GM18520 (cell line): ENCODE measurements at regions not wholly inside any gene's neighbourhood (a gene's known extent, or its start where the extent isn't known, plus 50 kb on each side); places are given as distances from the start of the nearest gene placed in this dataset.
A peak's percentile ranks its signal among the peaks of the same experiment; 100 is the strongest.
"Not testable (repeated sequence)": the region's sequence is repeated elsewhere in the genome, so short reads cannot be mapped to it uniquely, and the experiment has no call there.

ENCODE experiments used
- ATAC-seq: cut with Tn5 transposase; IDR thresholded peaks from one replicate; pipeline ENCODE4 v1.9.1; 2021; ENCODE audit not compliant: unreplicated experiment

DNA sequence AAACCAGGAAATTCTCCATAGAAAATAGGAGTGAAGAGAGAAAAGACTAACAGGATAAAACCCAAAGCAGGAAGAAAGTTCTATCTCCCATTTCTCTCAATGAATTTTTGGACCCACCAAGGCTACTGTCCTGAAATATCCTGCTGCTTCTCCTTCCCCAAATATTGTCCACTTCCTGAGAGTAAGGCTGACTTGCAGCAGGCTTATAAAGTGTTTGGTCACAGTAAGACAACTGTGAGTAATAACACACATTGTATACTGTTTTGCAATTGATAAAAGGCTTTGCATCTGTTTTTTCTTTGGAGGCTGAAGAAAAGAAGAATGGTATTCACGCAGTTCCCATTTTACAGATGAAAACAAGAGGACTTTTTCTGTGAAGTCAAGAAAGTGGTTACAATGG lies 52.8 kb downstream of the FOXD4L6 start:
- not testable (repeated sequence) for ATAC-seq

DNA sequence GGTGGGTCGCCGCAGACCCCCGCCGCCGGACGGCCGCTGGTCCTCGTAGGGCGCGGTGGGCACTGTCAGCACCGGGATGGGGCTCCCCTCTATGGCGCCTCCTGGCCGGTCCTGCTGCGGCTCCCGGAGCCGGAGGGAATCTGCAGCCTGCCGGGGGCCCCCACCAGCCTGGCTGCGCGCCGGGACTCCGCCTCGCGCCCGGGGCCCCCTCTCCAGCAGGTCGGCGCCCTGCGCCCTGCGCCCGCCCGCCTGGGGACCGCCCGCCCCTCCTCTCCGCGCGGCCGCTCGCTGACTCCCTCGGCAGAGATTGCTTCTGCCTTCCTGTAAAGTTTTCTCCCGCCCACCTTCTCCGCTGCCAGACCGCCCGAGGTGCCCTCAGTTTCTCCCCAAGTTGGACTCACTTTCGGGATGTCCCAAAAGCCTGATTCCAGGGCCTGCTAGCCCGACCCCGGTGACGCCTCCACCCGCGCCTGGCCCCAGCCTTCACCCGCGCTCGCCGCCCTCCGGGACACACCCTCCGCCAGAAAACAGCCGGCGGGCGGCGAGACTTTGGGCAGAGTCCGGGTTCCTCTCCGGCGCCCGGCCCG lies 54.0 kb downstream of the FOXD4L6 start:
- ATAC-seq, result peak; percentile 47

GRCh38 chr9:41073471-41074243 lies 54.8 kb downstream of the FOXD4L6 start:
- not testable (repeated sequence) for ATAC-seq

- ATAC-seq, result peak; percentile 64
Measured at GRCh38 chr9:41064125-41064795, 64.2 kb downstream of the FOXD4L6 start.

GRCh38 chr9:41063243-41063642 lies 65.2 kb downstream of the FOXD4L6 start:
- ATAC-seq, result not testable (repeated sequence)

DNA sequence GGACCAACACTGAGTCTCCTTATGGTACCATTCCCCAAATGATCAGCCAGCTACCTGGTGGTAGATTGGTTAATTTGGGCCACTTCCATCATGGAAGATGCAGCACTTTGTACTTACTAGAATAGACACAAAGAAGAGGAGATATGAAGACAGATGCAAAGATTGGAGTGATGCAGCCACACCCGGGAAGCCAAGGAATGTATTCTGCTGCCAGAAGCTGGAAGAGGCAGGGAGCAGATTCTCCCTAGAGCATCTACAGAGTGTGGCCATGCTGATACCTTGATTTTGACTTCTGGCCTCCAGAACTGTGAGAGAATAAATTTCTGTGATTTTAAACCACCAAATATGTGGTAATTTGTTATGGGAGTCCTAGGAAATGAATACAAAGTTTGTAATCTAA lies 68.9 kb downstream of the FOXD4L6 start:
- not testable (repeated sequence) for ATAC-seq

- peak; percentile 71 for ATAC-seq
Measured at GRCh38 chr9:41053666-41054363, 74.7 kb downstream of the FOXD4L6 start.

DNA sequence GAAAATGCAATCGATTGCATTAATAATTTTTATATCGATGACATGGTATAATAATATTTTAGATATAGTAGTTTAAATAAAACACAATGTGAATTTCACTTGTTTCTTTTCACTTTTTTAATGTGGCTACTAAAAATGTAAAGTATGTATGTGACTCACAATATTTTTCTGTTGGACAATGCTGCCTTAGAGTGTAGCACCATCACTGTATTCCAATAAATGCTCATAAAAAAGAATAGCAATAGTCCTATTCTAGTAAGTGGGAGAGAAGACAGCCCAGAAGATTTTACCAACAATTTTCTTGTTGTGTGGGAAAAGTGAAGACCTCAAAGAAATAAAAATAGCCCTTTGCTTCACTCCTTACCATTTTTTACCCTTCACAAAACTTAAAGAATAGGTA lies 79.8 kb downstream of the FOXD4L6 start:
- ATAC-seq, result not testable (repeated sequence)

DNA sequence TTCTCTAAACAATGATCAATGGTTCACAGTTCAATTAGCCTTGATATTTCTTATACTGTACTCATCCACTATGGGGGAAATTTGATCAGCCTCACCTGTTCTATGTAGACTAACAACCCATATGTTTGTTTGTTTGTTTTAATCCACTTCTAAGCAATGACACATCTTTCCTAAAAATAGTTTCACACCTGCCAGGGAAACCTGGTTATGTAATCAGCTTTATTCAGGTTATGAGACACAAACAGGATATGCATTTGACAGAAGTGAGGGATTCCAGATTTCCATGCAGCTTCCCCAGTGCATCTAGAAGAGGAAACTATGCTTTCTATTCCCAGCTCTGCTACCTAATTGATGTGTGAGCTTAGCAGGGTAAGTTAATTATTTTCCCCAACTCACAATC lies 80.7 kb downstream of the FOXD4L6 start:
- ATAC-seq, result not testable (repeated sequence)

DNA sequence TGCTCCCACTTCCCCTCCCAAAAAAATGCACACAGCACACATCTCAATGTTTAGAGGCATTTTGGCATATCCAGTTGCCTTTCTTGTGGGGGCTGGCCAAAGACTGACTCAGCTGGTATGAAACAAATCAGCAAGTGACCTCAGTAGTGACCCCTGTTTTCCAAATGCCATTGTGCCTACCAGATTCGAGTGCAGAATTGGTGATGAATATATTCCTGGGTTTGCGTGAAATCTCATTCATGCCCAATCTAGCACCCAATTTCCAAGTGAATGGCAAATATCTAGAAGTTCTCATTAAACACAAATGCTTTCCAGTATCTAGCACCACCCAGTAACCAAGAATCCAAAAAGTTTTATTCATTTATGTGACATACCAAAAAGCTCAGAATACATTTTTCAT lies 83.6 kb downstream of the FOXD4L6 start:
- ATAC-seq, result not testable (repeated sequence)

GRCh38 chr9:41043433-41043832 lies 85.0 kb downstream of the FOXD4L6 start:
- ATAC-seq, result not testable (repeated sequence)

- ATAC-seq, result not testable (repeated sequence)
Measured at GRCh38 chr9:41042111-41042510, 86.4 kb downstream of the FOXD4L6 start.

GRCh38 chr9:41040705-41041342 lies 87.7 kb downstream of the FOXD4L6 start:
- not testable (repeated sequence) for ATAC-seq

DNA sequence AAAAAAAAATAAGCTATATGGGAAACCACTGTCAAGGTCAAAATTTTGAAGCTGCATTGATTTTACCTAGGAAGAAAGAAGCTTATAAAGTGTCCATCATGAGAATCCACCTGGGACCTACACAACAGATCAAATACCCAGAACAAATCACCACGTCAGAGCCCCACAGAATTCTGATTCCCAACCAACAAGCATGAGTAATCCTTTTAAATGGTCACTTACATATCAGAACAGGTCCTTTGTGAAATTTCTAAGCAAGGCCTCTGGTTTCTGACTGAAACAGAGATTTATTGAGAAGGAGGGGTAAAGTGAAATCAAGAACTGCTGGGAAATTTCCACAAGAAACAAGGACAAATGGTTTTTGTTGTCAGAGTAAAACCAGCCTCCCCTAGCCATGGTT lies 93.2 kb downstream of the FOXD4L6 start:
- ATAC-seq, result not testable (repeated sequence)

DNA sequence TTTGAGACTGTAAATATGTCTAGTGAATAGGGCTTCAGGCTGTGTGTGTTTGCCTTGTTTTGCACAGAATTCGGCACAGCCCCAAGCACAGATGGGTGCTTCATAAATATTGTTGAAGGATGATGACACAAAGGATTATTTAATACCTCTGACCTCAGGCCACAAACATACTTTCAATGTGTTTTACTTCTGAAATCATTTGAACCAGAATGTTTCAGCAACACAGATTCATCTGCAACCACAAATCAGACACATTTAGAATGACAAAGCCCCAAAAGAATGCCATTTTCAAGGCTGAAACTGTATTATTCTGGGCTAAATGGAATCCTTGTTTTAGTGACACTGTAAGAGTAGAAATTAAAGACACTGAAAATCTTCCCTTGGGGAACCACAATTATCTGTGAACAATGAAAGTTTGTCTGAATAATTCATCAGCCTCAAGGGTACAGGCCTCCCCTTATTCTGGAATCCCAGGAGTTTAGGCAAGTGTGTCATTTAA lies 93.7 kb downstream of the FOXD4L6 start:
- ATAC-seq, result not testable (repeated sequence)

DNA sequence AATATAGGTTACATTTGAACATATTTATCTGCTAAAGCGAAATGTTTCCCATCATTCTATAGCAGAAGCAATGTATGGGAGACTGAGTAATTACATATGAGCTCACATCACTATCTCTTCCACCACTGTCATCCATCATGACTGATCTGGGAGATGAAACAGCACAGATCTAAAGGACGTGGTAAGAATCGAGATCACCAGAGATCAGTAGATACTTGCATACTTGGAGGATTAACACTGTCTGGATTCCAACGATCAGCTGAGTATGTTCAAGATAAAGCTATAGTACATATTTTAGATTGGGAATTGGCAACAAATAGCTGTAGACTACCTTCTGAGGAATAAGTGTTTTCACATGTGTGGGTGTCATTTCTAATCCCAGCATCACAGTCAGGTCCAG lies 94.6 kb downstream of the FOXD4L6 start:
- ATAC-seq, result not testable (repeated sequence)

DNA sequence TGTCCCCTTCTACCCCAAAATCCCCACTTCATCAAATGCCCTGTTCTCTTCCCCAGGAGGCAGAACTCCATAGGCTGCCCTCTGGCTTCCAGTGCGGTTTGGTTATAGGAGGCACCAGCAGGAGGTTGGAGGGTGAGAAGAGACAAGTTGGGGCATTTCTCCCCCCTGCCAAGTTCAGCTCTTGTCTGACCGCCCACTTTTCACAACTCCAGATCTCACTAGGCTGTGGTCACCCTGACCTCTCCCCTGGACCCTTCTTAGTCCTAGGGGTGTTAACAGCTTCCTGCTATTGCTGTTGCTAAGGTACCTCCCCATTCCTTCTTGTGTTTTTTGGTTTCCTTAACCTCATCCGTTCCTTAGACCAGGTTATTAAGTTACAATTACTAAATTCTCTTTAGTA lies 95.1 kb downstream of the FOXD4L6 start:
- not testable (repeated sequence) for ATAC-seq

DNA sequence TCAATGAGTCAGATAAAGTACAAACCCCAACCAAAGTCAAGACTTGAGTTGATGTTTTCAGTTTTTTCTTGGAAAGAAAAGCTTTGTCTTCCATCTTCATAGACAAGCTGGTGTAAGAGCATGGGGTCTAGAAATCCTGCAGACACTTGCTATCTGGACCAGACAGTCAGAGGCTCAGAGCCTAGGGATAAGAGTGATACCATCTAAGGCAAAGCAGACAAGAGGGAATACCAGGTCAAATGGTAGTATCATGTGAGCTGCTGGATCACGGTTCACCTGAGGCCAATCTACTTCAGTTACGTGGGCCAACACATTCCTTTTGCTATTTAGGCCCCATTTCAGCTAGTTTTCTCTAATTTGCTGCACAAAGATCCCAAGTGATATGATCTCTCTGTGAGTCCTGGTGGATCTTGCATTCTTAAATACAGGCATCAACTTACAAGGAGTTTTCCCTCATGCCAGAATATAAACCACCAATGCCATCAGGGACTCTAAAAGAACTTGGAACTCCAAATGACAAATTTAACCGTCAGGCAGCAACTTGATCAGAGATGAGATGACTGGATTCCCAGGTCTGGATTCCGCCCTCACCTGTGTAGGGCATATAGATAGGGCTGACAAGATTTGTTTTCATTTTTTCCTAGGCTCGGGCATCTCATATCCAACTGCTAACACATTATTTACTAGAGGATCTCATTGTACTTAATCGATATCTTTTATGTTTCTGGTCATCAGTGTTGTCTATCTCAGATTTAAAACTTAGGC lies 101.4 kb downstream of the FOXD4L6 start:
- ATAC-seq, result not testable (repeated sequence)

DNA sequence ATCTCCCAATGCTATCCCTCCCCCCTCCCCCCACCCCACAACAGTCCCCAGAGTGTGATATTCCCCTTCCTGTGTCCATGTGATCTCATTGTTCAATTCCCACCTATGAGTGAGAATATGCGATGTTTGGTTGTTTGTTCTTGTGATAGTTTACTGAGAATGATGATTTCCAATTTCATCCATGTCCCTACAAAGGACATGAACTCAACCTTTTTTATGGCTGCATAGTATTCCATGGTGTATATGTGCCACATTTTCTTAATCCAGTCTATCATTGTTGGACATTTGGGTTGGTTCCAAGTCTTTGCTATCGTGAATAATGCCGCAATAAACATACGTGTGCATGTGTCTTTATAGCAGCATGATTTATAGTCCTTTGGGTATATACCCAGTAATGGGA lies 106.1 kb downstream of the FOXD4L6 start:
- not testable (repeated sequence) for ATAC-seq
